Stomach (tissue), 8 donors: ENCODE measurements at regions not wholly inside any gene's neighbourhood (a gene's known extent, or its start where the extent isn't known, plus 50 kb on each side); places are given as distances from the start of the nearest gene placed in this dataset.

Experiments
- DNase-seq, 2 donors: peaks; one replicate each; pipeline versions ENCODE4 v3.0.0 to v3.0.0-alpha.2; 2013 to 2019
- H3K27ac ChIP-seq, 5 donors: fragments of 200-600 bp in 4 of 5; sonication (generic) in 4 of 5; one replicate each; pipeline ENCODE4 v1.5.1; 2013 to 2019; ENCODE audit warnings: mild to moderate bottlenecking in 1 of 5, moderate library complexity in 1 of 5
- H3K27me3 ChIP-seq, 3 donors: fragments of 200-600 bp; sonication (generic); one replicate each; pipeline ENCODE4 v1.5.1; 2017 to 2019; ENCODE audit warnings: mixed run types in 1 of 3
- H3K36me3 ChIP-seq, 4 donors: fragments of 200-600 bp; sonication (generic); 1 replicate in 3 of 4; 2 replicates in 1 of 4; pipeline ENCODE4 v1.5.1; 2016 to 2019
- H3K4me1 ChIP-seq, 4 donors: fragments of 200-600 bp; sonication (generic); one replicate each; pipeline ENCODE4 v1.5.1; 2016 to 2019
- H3K4me3 ChIP-seq, 4 donors: fragments of 200-600 bp; sonication (generic) in 3 of 4; one replicate each; pipeline ENCODE4 v1.5.1; 2016 to 2019; ENCODE audit warnings: mild to moderate bottlenecking in 1 of 4
- H3K9me3 ChIP-seq, 4 donors: fragments of 200-600 bp; sonication (generic); one replicate each; pipeline ENCODE4 v1.5.1; 2016 to 2019
- CTCF ChIP-seq, 7 experiments: fragments of 450-650 bp in 4 of 7; fragments of 200-600 bp in 3 of 7; sonication (generic) in 3 of 7; IDR thresholded peaks; one replicate each; pipeline ENCODE4 v1.5.1; 2016 to 2019; ENCODE audit warnings: antibody characterized with exemption in 7 of 7, control low read depth in 2 of 7, mild to moderate bottlenecking in 1 of 7
- EP300 ChIP-seq: sonication (generic); formaldehyde crosslinking; IDR thresholded peaks from one replicate; pipeline ENCODE4 v1.6.1; 2017; ENCODE audit warnings: antibody characterized with exemption
- POLR2A ChIP-seq, 4 donors: fragments of 450-650 bp; IDR thresholded peaks; one replicate each; pipeline ENCODE4 v1.6.1; 2016; ENCODE audit warnings: antibody characterized with exemption in 4 of 4, control low read depth in 2 of 4, mild to moderate bottlenecking in 1 of 4, moderate library complexity in 1 of 4
- POLR2AphosphoS5 ChIP-seq, 3 donors: sonication (generic); formaldehyde crosslinking; IDR thresholded peaks; one replicate each; pipeline ENCODE4 v1.6.1; 2016; ENCODE audit warnings: antibody characterized with exemption in 3 of 3
- WGBS, 5 donors: extraction: QIAGEN DNeasy Blood & Tissue Kit in 3 of 5; methylation state at CpG; one replicate each; pipeline versions ENCODE4 v1.1.5 to v1.1.7; 2013 to 2018; 5-methylcytosine and 5-hydroxymethylcytosine counted together
- intact Hi-C: fragments of 100-400 bp; cut with DNase I; formaldehyde crosslinking; loops from one replicate; pipeline ENCODE4 v1.15.1; 2023; ENCODE audit warnings: low total_unique reads
- donor health status: healthy with polysubstance abuse.
- donor health status: Bipolar disorder and iron deficiency.
- donor health status: healthy.

- Histone ChIP-seq H3K4me3 (no peak overlapping the region), H3K9me3 (no peaks in the 10 kb centered on the region), H3K4me1 (no peaks in the 10 kb centered on the region), H3K27ac (no peak overlapping the region), H3K27me3 (no peaks in the 10 kb centered on the region), H3K36me3 (no peaks in the 10 kb centered on the region)
- intact Hi-C loops, result no loop called here
- WGBS, 5 donors, result 70 to 84% (median 80%) methylated on average over 3 of the region's 3 CpGs
- no peak for TF ChIP-seq POLR2AphosphoS5 (IDR thresholded peaks at IDR 0.05)
- no peak for TF ChIP-seq POLR2A (IDR thresholded peaks at IDR 0.05)
- no peak for TF ChIP-seq CTCF (IDR thresholded peaks at IDR 0.05)
- TF ChIP-seq EP300, result no peak
- DNase-seq, result no peak
Measured at GRCh38 chr11:128055576-128056217, 531.7 kb downstream of the ETS1 start.

GRCh38 chr11:128053981-128054931, 533.1 kb downstream of the ETS1 start:
- intact Hi-C loops, result no loop called here
- no peaks in the 10 kb centered on the region for H3K36me3 ChIP-seq
- no peak for TF ChIP-seq POLR2A (IDR thresholded peaks at IDR 0.05)
- TF ChIP-seq POLR2AphosphoS5 (IDR thresholded peaks at IDR 0.05), result no peak
- TF ChIP-seq CTCF (IDR thresholded peaks at IDR 0.05), result no peak
- TF ChIP-seq EP300, result no peak
- no peak for DNase-seq
- no peaks in the 10 kb centered on the region for H3K4me1 ChIP-seq
- H3K4me3 ChIP-seq, result no peak overlapping the region
- H3K27me3 ChIP-seq, result no peaks in the 10 kb centered on the region
- 65 to 79% (median 69%) methylated on average over 2 of the region's 2 CpGs for WGBS, 5 donors
- no peaks in the 10 kb centered on the region for H3K9me3 ChIP-seq
- no peak overlapping the region for H3K27ac ChIP-seq

GRCh38 chr11:128052912-128053641, 534.3 kb downstream of the ETS1 start:
- Histone ChIP-seq H3K4me1 (no peaks in the 10 kb centered on the region), H3K27ac (no peak overlapping the region), H3K9me3 (no peaks in the 10 kb centered on the region), H3K36me3 (no peaks in the 10 kb centered on the region), H3K27me3 (no peaks in the 10 kb centered on the region), H3K4me3 (no peak overlapping the region)
- intact Hi-C loops, result no loop called here
- DNase-seq, result no peak
- no peak for TF ChIP-seq POLR2A (IDR thresholded peaks at IDR 0.05)
- TF ChIP-seq EP300, result no peak
- TF ChIP-seq POLR2AphosphoS5 (IDR thresholded peaks at IDR 0.05), result no peak
- TF ChIP-seq CTCF (IDR thresholded peaks at IDR 0.05), result no peak
- 56 to 69% (median 58%) methylated on average over 2 of the region's 2 CpGs for WGBS, 5 donors

- Histone ChIP-seq H3K27ac (no peak overlapping the region), H3K27me3 (no peaks in the 10 kb centered on the region), H3K4me1 (no peaks in the 10 kb centered on the region), H3K9me3 (no peaks in the 10 kb centered on the region), H3K36me3 (no peaks in the 10 kb centered on the region), H3K4me3 (no peak overlapping the region)
- TF ChIP-seq EP300 (no peak), POLR2A (IDR thresholded peaks at IDR 0.05) (no peak), CTCF (IDR thresholded peaks at IDR 0.05) (no peak), POLR2AphosphoS5 (IDR thresholded peaks at IDR 0.05) (no peak)
- intact Hi-C loops, result no loop called here
- WGBS, 5 donors, result 92 to 96% (median 95%) methylated on average over 4 of the region's 4 CpGs
- DNase-seq, result no peak
Measured at GRCh38 chr11:128048121-128048520, 539.2 kb downstream of the ETS1 start.
